Omental fat pad (tissue), 3 donors: ENCODE measurements at regions not wholly inside any gene's neighbourhood (a gene's known extent, or its start where the extent isn't known, plus 50 kb on each side); places are given as distances from the start of the nearest gene placed in this dataset.

ENCODE experiments used
- ATAC-seq: fragments of 150-250 bp; one replicate; pipeline ENCODE4 v1.9.1; 2016; ENCODE audit warnings: mild to moderate bottlenecking, moderate library complexity; ENCODE audit not compliant: low FRiP score
- DNase-seq: peaks from one replicate; pipeline ENCODE4 v3.0.0-alpha.2; 2019; ENCODE audit warnings: low spot score
- CTCF ChIP-seq, 3 donors: fragments of 450-650 bp; IDR thresholded peaks; one replicate each; pipeline ENCODE4 v1.5.1; 2016 to 2017; ENCODE audit warnings: antibody characterized with exemption in 3 of 3, mild to moderate bottlenecking in 3 of 3, moderate library complexity in 2 of 3

GRCh38 chr2:183709829-183710228 is 585.6 kb downstream of the NUP35 start:
- DNase-seq, result no peak
- TF ChIP-seq CTCF (IDR thresholded peaks at IDR 0.05), result no peak
- ATAC-seq, result no peak

GRCh38 chr2:183718246-183718645 is 594.0 kb downstream of the NUP35 start:
- ATAC-seq (no peak), DNase-seq (no peak)
- TF ChIP-seq CTCF (IDR thresholded peaks at IDR 0.05), result no peak

GRCh38 chr2:183723278-183723677 is 599.0 kb downstream of the NUP35 start:
- ATAC-seq (no peak), DNase-seq (no peak)
- TF ChIP-seq CTCF (IDR thresholded peaks at IDR 0.05), result no peak

- no peak for ATAC-seq
- TF ChIP-seq CTCF (IDR thresholded peaks at IDR 0.05), result no peak
- no peak for DNase-seq
These were observed 605.1 kb downstream of the NUP35 start for GRCh38 chr2:183729380-183729779.

GRCh38 chr2:183740241-183740640 is 616.0 kb downstream of the NUP35 start:
- TF ChIP-seq CTCF (IDR thresholded peaks at IDR 0.05), result no peak
- ATAC-seq (no peak), DNase-seq (no peak)

GRCh38 chr2:183752571-183752970 is 628.3 kb downstream of the NUP35 start:
- DNase-seq (no peak), ATAC-seq (no peak)
- TF ChIP-seq CTCF (IDR thresholded peaks at IDR 0.05), result no peak

- DNase-seq (no peak), ATAC-seq (no peak)
- no peak for TF ChIP-seq CTCF (IDR thresholded peaks at IDR 0.05)
These were observed 634.8 kb downstream of the NUP35 start for GRCh38 chr2:183759033-183759432.
